ENCODE measurements at regions not wholly inside any gene's neighbourhood (a gene's known extent, or its start where the extent isn't known, plus 50 kb on each side); places are given as distances from the start of the nearest gene placed in this dataset.
A peak's percentile ranks its signal among the peaks of the same experiment; 100 is the strongest.

DNA sequence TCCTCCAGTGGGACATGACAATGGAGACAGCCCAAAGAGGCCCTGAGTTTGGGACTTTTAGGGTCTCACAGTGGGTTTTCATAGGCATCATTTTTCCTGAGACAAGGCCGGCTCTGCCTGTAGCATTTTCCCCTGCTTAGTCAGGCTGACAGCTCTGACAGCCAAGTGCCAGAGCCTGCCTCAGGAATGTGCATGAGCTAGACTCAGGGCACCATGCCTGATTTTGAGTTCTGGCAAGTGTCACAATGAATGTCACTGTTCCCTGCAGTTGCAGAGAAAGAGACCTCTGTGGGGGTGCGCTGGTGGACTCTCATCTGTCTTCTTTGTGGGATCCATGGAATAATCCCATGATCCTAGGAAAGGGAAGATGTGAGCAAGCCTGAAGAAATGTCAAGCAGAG is 343.3 kb upstream of the TSPY4 start:
- DNase-seq = peak in 24 of 56 donors; percentile 0 to 36 (median 6)

DNA sequence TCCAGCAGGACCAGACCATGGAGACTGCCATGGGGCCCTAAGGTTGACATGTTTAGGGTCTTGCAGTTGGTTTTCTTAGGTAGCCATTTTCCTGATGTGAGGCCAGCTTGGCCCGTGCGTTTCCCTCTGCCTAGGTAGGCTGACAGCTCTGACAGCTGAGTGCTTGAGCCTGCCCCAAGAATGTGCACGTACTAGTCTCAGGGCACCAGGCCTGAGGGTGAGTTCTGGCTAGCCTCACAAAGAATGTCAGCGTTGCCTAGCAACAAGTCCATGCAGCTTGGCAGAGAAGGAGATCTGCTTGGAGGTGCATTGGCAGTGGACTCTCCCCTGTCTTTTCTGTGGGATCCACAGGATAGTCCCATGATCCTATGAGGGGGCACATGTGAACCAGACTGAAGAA is 336.0 kb upstream of the TSPY4 start:
- no peak for DNase-seq

DNA sequence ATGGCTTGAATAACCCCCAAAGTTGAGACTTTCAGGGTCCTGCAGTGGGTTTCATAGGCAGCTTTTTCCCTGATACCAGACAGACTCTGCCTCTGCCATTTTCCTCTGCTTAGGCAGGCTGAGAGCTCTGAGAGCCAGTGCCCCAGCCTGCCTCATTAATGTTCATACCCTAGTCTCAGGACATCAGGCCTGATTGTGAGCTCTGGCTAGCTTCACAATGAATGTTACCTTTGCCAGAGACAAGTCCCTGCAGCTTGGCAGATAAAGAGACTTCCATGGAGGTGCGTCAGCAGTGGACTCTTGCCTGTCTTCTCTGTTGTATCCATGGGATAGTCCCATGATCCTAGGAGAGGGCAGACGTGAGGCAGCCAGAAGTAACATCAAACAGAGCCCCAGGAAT is 333.5 kb upstream of the TSPY4 start:
- no peak for DNase-seq

DNA sequence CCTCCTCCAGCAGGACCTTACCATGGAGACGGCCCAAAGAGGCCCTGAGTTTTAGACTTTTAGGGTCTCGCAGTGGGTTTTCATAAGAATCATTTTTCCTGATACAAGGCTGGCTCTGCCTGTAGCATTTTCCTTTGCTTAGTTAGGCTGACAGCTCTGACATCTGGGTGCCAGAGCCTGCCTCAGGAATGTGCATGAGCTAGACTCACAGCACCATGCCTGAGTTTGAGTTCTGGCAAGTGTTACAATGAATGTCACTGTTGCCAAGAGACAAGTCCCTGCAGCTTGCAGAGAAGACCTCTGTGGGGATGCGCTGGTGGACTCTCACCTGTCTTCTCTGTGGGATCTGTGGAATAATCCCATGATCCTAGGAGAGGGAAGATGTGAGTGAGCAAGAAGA is 328.6 kb upstream of the TSPY4 start:
- DNase-seq = peak in 1 of 56 donors; percentile 0

DNA sequence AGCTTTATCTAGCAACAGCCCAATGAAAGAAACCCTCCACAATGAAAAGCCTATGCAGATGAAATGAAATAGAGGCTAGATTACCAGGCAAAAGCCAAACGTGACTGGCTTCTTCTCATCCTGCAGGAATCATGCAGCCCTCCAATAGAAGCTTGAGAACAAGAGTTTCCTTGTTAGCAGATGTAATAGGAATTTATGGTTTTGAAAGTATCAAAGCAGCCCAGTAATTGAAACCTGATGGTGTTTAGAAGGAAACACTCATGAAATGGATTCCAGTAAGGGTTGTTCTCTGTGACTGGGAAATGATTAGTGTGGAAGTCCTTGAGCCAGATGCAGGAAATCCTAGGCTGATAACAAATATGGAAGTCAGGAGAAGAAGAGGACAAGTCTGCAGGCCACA is 320.3 kb upstream of the TSPY4 start:
- DNase-seq = no peak

DNA sequence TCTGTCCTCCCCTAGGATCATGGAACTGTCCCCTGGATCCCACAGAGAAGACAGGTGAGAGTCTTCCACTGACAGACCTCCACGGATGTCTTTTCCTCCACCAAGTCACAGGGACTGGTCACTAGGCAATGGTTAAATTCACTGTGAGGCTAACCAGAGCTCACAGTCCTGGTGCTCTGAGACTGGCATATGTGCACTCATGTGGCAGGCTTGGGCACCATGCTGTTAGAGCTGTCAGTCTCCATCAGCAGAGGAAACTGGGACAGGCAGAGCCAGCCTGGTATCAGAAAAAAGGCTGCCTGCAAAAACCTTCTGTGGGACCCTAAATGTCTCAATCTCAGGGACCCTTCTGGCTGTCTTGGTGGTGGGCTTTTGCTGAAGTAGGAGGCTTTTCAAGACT is 318.9 kb upstream of the TSPY4 start:
- DNase-seq = no peak

DNA sequence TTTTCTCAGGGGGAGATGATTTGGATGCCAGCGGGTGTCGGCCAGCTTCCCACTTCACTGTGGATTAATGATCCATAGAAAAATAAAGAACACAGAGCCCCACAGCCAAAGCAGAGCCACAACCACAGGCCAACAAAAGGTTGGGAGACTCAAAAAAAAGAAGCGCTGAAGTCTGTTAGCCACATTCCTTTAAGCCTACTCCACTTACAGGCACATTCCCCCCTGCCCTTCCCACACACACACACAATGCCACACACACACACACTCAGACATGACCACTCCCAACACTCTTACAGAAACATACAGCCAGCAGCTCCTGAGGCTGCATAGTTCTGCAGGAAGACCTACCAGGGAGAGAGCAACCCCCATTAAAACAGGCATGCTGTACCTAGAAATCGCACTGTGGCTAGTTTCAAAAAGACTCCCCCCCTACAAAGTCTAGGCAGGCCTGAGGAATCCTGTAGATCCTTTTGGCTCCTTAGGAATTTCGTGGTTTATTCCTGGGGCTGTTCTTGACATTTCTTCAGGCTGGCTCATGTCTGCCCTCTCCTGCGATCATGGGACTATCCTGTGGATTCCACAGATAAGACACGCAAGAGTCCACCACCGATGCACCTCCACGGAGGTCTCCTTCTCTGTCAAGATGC is 309.4 kb upstream of the TSPY4 start:
- no peak for DNase-seq

DNA sequence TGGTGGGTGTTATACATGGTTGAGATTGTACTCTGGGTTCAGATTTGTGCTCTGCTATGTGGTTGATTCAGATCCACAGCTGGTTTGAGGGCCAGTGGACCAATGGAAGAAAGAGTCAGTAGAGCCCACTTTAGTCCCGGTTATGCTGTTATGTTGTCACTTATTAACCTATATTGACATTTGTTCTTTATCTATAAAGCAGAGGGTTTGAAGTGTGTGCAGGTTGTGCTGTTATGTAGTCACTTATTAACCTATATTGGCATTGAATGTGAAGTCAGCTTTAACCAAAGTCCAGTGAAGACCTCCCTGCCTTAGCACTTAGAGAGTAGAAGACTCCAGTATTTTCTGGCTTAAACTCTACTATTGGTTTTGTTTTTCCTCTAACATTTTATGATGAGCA is 307.3 kb upstream of the TSPY4 start:
- no peak for DNase-seq

DNA sequence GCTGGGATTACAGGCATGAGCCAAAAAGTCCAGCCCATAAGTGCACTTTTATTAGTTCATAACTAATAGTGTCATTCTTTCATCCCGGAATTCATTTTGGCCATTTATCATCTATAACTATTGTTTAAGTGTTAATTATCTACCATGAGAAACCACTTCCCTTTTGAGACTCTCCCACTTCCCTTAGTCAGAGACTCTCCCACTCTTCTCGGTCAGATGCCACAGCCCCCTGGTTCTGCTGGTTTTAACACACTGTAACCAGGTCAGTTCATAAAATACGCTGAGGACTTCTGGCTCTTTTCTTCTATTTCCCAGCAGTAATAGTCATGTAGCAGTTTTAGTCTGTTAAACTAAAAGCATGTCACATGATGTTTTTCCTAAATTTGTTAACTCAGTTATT is 303.0 kb upstream of the TSPY4 start:
- DNase-seq = no peak

DNA sequence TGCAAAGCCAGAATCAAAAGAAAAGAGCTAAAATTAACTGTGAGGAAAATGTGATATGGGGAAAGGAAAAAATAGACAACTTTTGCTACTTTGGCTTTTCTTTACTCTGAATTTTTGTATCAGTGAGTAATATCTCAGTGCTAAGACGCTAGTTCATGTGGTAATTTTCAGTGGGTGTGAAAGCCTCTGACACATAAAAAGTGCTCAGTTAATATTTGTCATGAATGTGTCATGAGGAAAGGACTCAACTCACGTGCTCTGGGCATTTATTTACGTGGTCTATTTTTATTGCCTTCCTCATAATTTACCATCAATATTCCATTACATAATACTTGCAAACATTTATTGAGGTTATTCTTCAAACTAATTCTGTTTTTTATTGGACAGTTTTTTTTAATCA is 302.0 kb upstream of the TSPY4 start:
- no peak for DNase-seq

DNA sequence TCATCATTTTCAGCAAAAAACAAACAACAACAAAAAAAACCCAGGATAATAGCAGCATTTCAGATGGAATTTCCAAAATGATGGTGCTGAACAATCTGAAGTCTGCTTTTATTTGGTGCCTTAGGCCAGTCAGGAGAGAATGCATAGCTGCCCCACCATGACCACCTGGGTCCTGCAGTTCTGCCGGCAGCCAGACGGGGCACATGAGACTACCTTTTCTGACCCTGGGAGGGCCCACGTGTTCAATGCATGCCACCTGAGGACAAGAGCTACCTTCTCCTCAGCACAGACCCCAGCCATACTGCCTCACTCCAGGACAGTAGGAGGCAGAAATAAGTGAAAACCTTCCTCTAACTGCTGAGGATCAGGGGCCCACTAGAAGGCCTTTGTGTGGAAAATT is 295.8 kb upstream of the TSPY4 start:
- no peak for DNase-seq
